Cardiac muscle cell (in vitro differentiated cells and primary cell): ENCODE measurements at regions not wholly inside any gene's neighbourhood (a gene's known extent, or its start where the extent isn't known, plus 50 kb on each side); places are given as distances from the start of the nearest gene placed in this dataset.

Experiments
- DNase-seq, 2 donors: peaks; one replicate each; pipeline versions ENCODE4 v3.0.0 to v3.0.0-alpha.2; 2010 to 2017; ENCODE audit warnings: low read depth in 1 of 2, low spot score in 1 of 2
- H3K27ac ChIP-seq: fragments of 200-600 bp; sonication (generic); 2 replicates; pipeline ENCODE4 v1.5.1; 2016
- H3K27me3 ChIP-seq: fragments of 200-600 bp; sonication (generic); 2 replicates; pipeline ENCODE4 v1.6.0; 2016; ENCODE audit warnings: control low read depth
- H3K36me3 ChIP-seq: fragments of 200-600 bp; sonication (generic); 2 replicates; pipeline ENCODE4 v1.5.1; 2016; ENCODE audit warnings: control low read depth
- H3K4me1 ChIP-seq: fragments of 200-600 bp; sonication (generic); 2 replicates; pipeline ENCODE4 v1.8.1; 2017; ENCODE audit warnings: low read depth, mild to moderate bottlenecking, mixed run types
- H3K4me3 ChIP-seq: fragments of 200-600 bp; sonication (generic); 2 replicates; pipeline ENCODE4 v1.5.1; 2016; ENCODE audit warnings: mild to moderate bottlenecking
- H3K9me3 ChIP-seq: fragments of 200-600 bp; sonication (generic); 2 replicates; pipeline ENCODE4 v1.5.1; 2017; ENCODE audit warnings: low read depth, mild to moderate bottlenecking, control low read depth
- TF ChIP-seq, protein P1 (sequence below): IDR thresholded peaks from 2 replicates; pipeline ENCODE4 v1.5.1; 2012; ENCODE audit warnings: low read depth, mild to moderate bottlenecking, low read length

DNA sequence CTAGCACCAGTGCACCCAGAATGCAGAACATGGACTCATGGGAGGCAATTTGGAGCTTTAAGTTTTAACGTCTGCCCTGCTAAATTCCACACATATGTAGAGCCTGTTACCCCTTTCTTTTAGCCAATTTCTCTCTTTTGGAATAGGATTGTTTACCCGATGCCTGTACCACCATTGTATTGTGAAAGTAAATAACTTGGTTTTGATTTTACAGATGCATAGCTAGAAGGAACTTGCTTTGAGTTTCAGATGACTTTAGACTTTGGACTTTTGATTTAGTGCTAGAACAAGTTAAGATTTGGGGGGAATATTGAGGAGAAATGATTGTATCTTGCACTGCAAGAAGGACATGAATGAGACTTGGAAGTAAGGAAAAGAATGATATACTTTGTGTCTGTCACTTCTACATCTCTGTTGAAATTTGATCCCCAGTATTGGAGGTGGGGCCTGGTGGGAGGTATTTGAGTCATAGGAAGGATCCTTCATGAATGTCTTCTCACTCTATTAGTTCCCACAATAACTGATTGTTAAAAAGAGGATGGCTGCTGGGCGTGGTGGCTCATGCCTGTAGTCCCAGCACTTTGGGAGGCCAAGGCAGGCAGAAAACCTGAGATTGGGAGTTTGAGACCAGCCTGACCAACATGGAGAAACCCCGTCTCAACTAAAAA, 794.8 kb upstream of the LCORL start:
- H3K9me3 ChIP-seq: no peaks in the 10 kb centered on the region
- no peak for DNase-seq
- H3K27ac ChIP-seq: no peak overlapping the region
- TF ChIP-seq, protein P1, sequence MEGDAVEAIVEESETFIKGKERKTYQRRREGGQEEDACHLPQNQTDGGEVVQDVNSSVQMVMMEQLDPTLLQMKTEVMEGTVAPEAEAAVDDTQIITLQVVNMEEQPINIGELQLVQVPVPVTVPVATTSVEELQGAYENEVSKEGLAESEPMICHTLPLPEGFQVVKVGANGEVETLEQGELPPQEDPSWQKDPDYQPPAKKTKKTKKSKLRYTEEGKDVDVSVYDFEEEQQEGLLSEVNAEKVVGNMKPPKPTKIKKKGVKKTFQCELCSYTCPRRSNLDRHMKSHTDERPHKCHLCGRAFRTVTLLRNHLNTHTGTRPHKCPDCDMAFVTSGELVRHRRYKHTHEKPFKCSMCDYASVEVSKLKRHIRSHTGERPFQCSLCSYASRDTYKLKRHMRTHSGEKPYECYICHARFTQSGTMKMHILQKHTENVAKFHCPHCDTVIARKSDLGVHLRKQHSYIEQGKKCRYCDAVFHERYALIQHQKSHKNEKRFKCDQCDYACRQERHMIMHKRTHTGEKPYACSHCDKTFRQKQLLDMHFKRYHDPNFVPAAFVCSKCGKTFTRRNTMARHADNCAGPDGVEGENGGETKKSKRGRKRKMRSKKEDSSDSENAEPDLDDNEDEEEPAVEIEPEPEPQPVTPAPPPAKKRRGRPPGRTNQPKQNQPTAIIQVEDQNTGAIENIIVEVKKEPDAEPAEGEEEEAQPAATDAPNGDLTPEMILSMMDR: no peak
- no peak overlapping the region for H3K4me3 ChIP-seq
- H3K4me1 ChIP-seq: no peaks in the 10 kb centered on the region
- H3K36me3 ChIP-seq: no peaks in the 10 kb centered on the region
- H3K27me3 ChIP-seq: no peaks in the 10 kb centered on the region

DNA sequence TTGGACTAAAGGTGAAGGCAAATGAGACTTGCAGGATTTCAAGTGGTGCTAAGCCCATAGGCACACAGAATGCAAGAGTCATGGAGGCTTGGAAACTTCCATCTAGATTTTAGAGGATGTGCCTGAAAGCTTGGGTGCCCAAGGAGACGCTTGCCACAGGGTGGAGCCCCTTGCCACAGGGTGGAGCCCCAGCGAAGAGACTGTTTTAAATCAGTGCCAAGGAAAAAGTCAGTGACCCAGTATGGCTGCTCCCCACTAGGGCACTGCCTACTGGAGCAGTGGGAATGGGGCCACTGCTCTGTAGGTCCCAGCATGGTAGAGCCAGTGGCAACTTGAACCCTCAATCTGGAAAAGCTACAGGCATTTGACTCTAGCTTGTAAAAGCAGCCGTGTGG, 794.2 kb upstream of the LCORL start:
- TF ChIP-seq, protein P1: no peak
- no peak for DNase-seq
- no peaks in the 10 kb centered on the region for H3K9me3 ChIP-seq

DNA sequence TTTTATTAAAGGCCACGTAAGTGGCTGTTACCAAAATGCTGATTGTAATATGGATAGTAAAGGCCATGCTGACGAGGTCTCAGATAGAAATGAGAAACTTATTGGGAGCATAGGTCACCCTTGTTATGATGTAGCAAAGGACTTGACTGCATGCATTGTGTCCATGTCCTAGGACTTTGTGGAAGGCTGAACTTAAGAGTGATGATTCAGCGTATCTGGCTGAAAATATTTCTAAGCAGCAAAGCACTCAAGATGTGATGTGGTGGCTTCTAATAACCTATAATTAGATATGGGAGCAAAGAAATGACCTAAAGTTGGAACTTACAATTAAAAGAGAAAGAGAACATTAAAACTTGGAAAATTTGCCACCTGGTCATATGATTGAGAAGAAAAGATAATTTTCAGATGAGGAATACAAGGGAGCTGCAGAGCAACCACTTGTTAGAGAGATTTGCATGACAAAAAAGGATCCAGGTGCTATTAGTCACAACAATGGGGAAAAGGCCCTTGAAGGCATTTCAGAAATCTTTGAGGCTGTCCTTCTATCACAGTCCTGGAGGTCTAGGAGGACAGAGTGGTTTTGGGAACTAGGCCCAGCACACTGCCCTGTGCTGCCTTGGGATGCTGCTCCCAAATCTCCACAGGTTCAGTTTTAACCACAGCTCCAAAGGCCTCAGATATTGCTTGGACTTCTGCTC, 793.7 kb upstream of the LCORL start:
- no peaks in the 10 kb centered on the region for H3K4me1 ChIP-seq
- no peaks in the 10 kb centered on the region for H3K9me3 ChIP-seq
- DNase-seq: no peak
- no peak overlapping the region for H3K4me3 ChIP-seq
- no peaks in the 10 kb centered on the region for H3K36me3 ChIP-seq
- no peaks in the 10 kb centered on the region for H3K27me3 ChIP-seq
- H3K27ac ChIP-seq: no peak overlapping the region
- TF ChIP-seq, protein P1: no peak

More for the DNA sequence above, 794.2 kb upstream of the LCORL start:
- no peak overlapping the region for H3K4me3 ChIP-seq
- no peaks in the 10 kb centered on the region for H3K27me3 ChIP-seq
- no peaks in the 10 kb centered on the region for H3K4me1 ChIP-seq
- H3K27ac ChIP-seq: no peak overlapping the region
- H3K36me3 ChIP-seq: no peaks in the 10 kb centered on the region

DNA sequence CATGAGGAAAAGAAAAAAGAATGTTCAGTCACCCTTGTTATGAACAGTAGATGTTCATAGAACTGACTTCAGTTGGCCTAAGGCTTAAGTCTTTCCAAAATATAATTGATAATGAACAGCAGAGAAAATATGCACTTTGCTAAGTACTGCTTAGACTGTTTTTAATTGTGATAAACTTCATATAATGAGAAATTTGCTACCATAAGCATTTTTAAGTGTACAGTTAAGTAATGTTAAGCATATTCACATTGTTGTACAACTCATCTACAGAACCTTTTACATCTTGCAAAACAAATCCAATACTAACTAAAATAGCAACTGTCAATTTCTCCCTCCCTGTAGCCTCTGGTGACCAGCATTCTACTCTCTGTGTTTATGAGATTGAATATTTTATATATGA, 792.2 kb upstream of the LCORL start:
- Histone ChIP-seq H3K4me3 (no peak overlapping the region), H3K9me3 (no peaks in the 10 kb centered on the region), H3K4me1 (no peaks in the 10 kb centered on the region), H3K36me3 (no peaks in the 10 kb centered on the region), H3K27ac (no peak overlapping the region), H3K27me3 (no peaks in the 10 kb centered on the region)
- DNase-seq: no peak
- TF ChIP-seq, protein P1: no peak

DNA sequence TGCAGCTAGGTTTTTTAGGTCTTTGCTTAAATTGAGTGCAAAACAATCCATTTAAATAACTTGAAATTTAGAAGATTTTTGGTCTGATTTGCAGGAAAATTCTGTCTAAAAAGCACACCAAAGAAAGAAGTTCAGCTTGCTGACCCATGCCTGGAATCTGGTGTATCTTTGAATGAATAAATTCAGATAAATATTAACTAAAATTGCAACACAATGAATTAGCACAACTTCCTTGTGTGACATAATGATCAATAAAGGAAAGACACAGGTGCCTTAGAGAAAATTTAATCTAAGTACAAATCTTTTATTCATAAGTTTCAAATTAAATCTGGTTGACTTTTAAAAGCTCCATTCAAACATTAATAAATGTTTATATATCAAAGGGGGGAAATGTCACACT, 791.5 kb upstream of the LCORL start:
- DNase-seq: no peak
- no peaks in the 10 kb centered on the region for H3K9me3 ChIP-seq
- H3K36me3 ChIP-seq: no peaks in the 10 kb centered on the region
- TF ChIP-seq, protein P1: no peak
- no peaks in the 10 kb centered on the region for H3K27me3 ChIP-seq
- no peak overlapping the region for H3K27ac ChIP-seq
- no peak overlapping the region for H3K4me3 ChIP-seq
- H3K4me1 ChIP-seq: no peaks in the 10 kb centered on the region
